ENCODE measurements at regions not wholly inside any gene's neighbourhood (a gene's known extent, or its start where the extent isn't known, plus 50 kb on each side); places are given as distances from the start of the nearest gene placed in this dataset.

GRCh38 chr6:4666886-4667513, 109.2 kb upstream of the CDYL start:
- TF ChIP-seq CTCF (IDR thresholded peaks at IDR 0.05) (no peak), POLR2A (IDR thresholded peaks at IDR 0.05) (no peak)

All from breast epithelium (tissue), 3 donors.